ENCODE measurements at regions not wholly inside any gene's neighbourhood (a gene's known extent, or its start where the extent isn't known, plus 50 kb on each side); places are given as distances from the start of the nearest gene placed in this dataset.

DNA sequence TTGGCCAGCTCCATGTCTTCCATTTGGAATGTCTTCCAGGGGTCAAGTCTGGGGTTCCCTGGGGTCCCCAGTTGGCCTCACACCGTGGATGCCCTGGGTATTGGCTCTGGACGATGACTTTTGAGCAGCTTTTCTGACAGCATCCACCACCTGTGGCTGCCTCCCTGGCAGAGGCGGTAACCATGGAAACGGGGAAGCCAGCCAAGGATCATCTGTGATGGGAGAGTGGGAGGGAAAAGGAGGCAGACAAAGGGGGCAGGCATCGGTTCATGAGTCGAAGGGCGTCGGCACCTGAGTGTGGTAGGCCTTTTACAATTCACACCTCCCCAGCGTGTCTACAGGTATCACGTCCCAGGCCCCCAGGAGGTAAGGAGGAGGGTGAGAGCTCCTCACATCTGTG lies 152.2 kb downstream of the ASMT start:
- CTCF ChIA-PET (ENCODE audit: partially characterized antibody): no interaction called here
- no peak for FAIRE-seq
- no peaks in the 10 kb centered on the region for H3K23me2 ChIP-seq (ENCODE audit: low read depth, low read length)
- TF ChIP-seq TAF1 (IDR thresholded peaks at IDR 0.05; ENCODE audit: low read depth, low read length) (no peak), MAFK (IDR thresholded peaks at IDR 0.05; ENCODE audit: low read depth, low read length) (no peak), SRF (IDR thresholded peaks at IDR 0.05; ENCODE audit: low read depth, low read length) (no peak), RAD21 (IDR thresholded peaks at IDR 0.05 in 1 of 2, conservative IDR thresholded peaks at IDR 0.05 in 1 of 2; ENCODE audit: low read depth in 2 of 2, low read length in 2 of 2) (no peak), KDM5A (IDR thresholded peaks at IDR 0.05; ENCODE audit: low read length) (no peak), SAP30 (IDR thresholded peaks at IDR 0.05; ENCODE audit: insufficient read depth, insufficient replicate concordance, low read length) (no peak), NANOG (IDR thresholded peaks at IDR 0.05; ENCODE audit: insufficient read depth, low read depth, low read length, poor library complexity, severe bottlenecking) (no peak), BRCA1 (IDR thresholded peaks at IDR 0.05; ENCODE audit: low read depth, low read length) (no peak), TAF7 (optimal IDR thresholded peaks at IDR 0.05; ENCODE audit: borderline replicate concordance, low read depth, low read length) (no peak), PHF8 (conservative IDR thresholded peaks at IDR 0.05; ENCODE audit: low read depth, low read length) (no peak)
- TF ChIP-seq, protein P1, sequence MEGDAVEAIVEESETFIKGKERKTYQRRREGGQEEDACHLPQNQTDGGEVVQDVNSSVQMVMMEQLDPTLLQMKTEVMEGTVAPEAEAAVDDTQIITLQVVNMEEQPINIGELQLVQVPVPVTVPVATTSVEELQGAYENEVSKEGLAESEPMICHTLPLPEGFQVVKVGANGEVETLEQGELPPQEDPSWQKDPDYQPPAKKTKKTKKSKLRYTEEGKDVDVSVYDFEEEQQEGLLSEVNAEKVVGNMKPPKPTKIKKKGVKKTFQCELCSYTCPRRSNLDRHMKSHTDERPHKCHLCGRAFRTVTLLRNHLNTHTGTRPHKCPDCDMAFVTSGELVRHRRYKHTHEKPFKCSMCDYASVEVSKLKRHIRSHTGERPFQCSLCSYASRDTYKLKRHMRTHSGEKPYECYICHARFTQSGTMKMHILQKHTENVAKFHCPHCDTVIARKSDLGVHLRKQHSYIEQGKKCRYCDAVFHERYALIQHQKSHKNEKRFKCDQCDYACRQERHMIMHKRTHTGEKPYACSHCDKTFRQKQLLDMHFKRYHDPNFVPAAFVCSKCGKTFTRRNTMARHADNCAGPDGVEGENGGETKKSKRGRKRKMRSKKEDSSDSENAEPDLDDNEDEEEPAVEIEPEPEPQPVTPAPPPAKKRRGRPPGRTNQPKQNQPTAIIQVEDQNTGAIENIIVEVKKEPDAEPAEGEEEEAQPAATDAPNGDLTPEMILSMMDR (IDR thresholded peaks at IDR 0.05; ENCODE audit: control extremely low read depth in 1 of 3, insufficient read depth in 1 of 3, low read depth in 1 of 3, low read length in 3 of 3): no peak
- TF ChIP-seq, protein P2, sequence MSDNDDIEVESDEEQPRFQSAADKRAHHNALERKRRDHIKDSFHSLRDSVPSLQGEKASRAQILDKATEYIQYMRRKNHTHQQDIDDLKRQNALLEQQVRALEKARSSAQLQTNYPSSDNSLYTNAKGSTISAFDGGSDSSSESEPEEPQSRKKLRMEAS (IDR thresholded peaks at IDR 0.05): no peak

More for the DNA sequence above, 152.2 kb downstream of the ASMT start:
- Histone ChIP-seq H2AK5ac (ENCODE audit: low read depth, low read length) (no peak overlapping the region), H2AFZ (ENCODE audit: low read length) (no peak overlapping the region), H3K27ac (ENCODE audit: low read depth, low read length) (no peak overlapping the region), H2BK12ac (ENCODE audit: low read depth, low read length) (no peak overlapping the region), H3K4me1 (replicated peaks in 1 of 4; ENCODE audit: control insufficient read depth in 3 of 4, insufficient read depth in 4 of 4, low read length in 3 of 4) (no peaks in the 10 kb centered on the region), H3K18ac (ENCODE audit: extremely low read depth, low read length) (no peak overlapping the region), H3K27me3 (replicated peaks in 1 of 4; ENCODE audit: control insufficient read depth in 3 of 4, extremely low read depth in 1 of 4, insufficient read depth in 3 of 4, low read length in 3 of 4) (no peaks in the 10 kb centered on the region), H3K23ac (ENCODE audit: insufficient read length) (no peak overlapping the region), H3K79me1 (ENCODE audit: low read depth, low read length) (no peaks in the 10 kb centered on the region), H3K36me3 (ENCODE audit: control insufficient read depth in 2 of 4, insufficient read depth in 4 of 4, low read length in 3 of 4) (no peaks in the 10 kb centered on the region), H3K9ac (replicated peaks in 1 of 4; ENCODE audit: extremely low read depth in 1 of 4, low read depth in 3 of 4, low read length in 3 of 4) (no peak overlapping the region), H4K5ac (ENCODE audit: insufficient read length, low read depth, low read length) (no peak overlapping the region), H2BK120ac (replicated peaks; ENCODE audit: low read depth, low read length) (no peak overlapping the region), H4K8ac (ENCODE audit: extremely low read depth, insufficient read depth, low read length) (no peak overlapping the region), H3K4ac (replicated peaks; ENCODE audit: insufficient read length, low read depth, low read length) (no peak overlapping the region), H3K9me3 (ENCODE audit: insufficient read depth in 2 of 2, low read depth in 1 of 2, low read length in 1 of 2) (no peaks in the 10 kb centered on the region), H2BK5ac (ENCODE audit: low read depth, low read length) (no peak overlapping the region), H4K20me1 (replicated peaks in 1 of 2; ENCODE audit: control insufficient read depth in 1 of 2, insufficient read depth in 2 of 2, low read length in 2 of 2) (no peaks in the 10 kb centered on the region), H4K91ac (replicated peaks; ENCODE audit: insufficient read length, low read length) (no peak overlapping the region), H3K14ac (ENCODE audit: insufficient read length) (no peak overlapping the region), H3K56ac (replicated peaks; ENCODE audit: insufficient read length, low read depth, low read length) (no peak overlapping the region), H2BK20ac (ENCODE audit: low read length) (no peak overlapping the region), H3K79me2 (ENCODE audit: control insufficient read depth in 1 of 2, insufficient read depth in 2 of 2, low read length in 2 of 2) (no peaks in the 10 kb centered on the region), H2BK15ac (ENCODE audit: low read length) (no peak overlapping the region), H3K4me2 (ENCODE audit: insufficient read depth in 1 of 2, low read depth in 2 of 2, low read length in 2 of 2) (no peak overlapping the region), H3K4me3 (ENCODE audit: extremely low read depth in 1 of 4, insufficient read depth in 2 of 4, low read depth in 3 of 4, low read length in 4 of 4) (no peak overlapping the region)
- WGBS, 2 experiments (ENCODE audit: extremely low coverage in 1 of 2, insufficient coverage in 1 of 2, insufficient read length in 1 of 2, insufficient replicate concordance in 2 of 2, low coverage in 1 of 2, low lambda C conversion rate in 2 of 2, missing lambda C conversion rate in 1 of 2): 90% methylated on average over 9 of the region's 10 CpGs; no CpG with 5 or more reads in 1 of the 2 experiments
- DNase-seq (ENCODE audit: low read depth in 1 of 2, low spot score in 2 of 2): no peak
- POLR2A ChIA-PET (ENCODE audit: partially characterized antibody): no interaction called here

Data from H1 (cell line).